Mucosa of descending colon (tissue), 3 donors: ENCODE measurements at regions not wholly inside any gene's neighbourhood (a gene's known extent, or its start where the extent isn't known, plus 50 kb on each side); places are given as distances from the start of the nearest gene placed in this dataset.
"Not testable (repeated sequence)": the region's sequence is repeated elsewhere in the genome, so short reads cannot be mapped to it uniquely, and the experiment has no call there.

Source experiments
- ATAC-seq: fragments of 200-7000 bp; cut with Tn5 transposase; one replicate; pipeline ENCODE4 v1.9.1; 2020; ENCODE audit warnings: mild to moderate bottlenecking, moderate library complexity
- DNase-seq, 3 donors: peaks; one replicate each; pipeline ENCODE4 v3.0.0-alpha.2; 2020
- H3K36me3 ChIP-seq: fragments of 200-600 bp; one replicate; pipeline ENCODE4 v1.8.0; 2021; ENCODE audit warnings: low read depth, mild to moderate bottlenecking
- H3K4me1 ChIP-seq: fragments of 200-600 bp; one replicate; pipeline ENCODE4 v1.8.0; 2021; ENCODE audit warnings: low read depth, mild to moderate bottlenecking
- H3K4me3 ChIP-seq: fragments of 200-600 bp; one replicate; pipeline ENCODE4 v1.8.0; 2021; ENCODE audit warnings: mild to moderate bottlenecking
- H3K9me3 ChIP-seq: fragments of 200-600 bp; one replicate; pipeline ENCODE4 v1.8.0; 2021; ENCODE audit warnings: mild to moderate bottlenecking
- intact Hi-C, 2 donors: fragments of 100-400 bp; cut with DNase I in 1 of 2; cut with micrococcal nuclease in 1 of 2; formaldehyde crosslinking; loops; one replicate each; pipeline versions ENCODE4 v1.11.0 to v1.11.1; 2022; cut with DNase I, micrococcal nuclease
- TF ChIP-seq, protein P1 (sequence below): fragments of 200-600 bp; IDR thresholded peaks from one replicate; pipeline ENCODE4 v1.8.0; 2022; ENCODE audit warnings: antibody characterized with exemption, mild to moderate bottlenecking
- donor health status: DM: no; HTN: no; CAD: no; lungs with moderate emphysema.
- donor health status: DM: no; HTN: no; CAD: no.
- donor health status: DM: no; HTN: yes; CAD: no.

DNA sequence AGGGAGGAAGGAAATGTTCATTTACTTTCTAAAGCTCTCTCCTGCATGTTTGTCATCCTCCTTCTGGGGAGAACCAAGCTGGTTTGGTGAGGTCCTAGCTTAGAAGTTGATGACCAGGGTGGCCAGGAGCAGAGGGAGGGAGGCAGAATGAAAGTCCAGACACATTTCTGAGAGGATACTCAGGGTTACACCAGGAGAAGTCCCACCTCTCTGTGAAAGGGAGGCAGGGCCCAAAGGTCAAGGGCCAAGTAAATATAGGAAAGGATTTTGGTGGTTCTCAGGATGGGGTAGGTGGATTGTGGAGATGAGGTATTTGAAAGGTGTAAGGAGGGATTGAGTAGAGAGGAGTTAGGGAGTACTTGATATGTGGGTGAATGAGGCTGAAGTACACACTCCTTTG, 58.0 kb upstream of the FBXO11 start:
- ATAC-seq (no peak), DNase-seq (no peak)
- Histone ChIP-seq H3K4me3 (no peak overlapping the region), H3K4me1 (no peaks in the 10 kb centered on the region), H3K9me3 (no peaks in the 10 kb centered on the region), H3K36me3 (no peaks in the 10 kb centered on the region)
- TF ChIP-seq, protein P1, sequence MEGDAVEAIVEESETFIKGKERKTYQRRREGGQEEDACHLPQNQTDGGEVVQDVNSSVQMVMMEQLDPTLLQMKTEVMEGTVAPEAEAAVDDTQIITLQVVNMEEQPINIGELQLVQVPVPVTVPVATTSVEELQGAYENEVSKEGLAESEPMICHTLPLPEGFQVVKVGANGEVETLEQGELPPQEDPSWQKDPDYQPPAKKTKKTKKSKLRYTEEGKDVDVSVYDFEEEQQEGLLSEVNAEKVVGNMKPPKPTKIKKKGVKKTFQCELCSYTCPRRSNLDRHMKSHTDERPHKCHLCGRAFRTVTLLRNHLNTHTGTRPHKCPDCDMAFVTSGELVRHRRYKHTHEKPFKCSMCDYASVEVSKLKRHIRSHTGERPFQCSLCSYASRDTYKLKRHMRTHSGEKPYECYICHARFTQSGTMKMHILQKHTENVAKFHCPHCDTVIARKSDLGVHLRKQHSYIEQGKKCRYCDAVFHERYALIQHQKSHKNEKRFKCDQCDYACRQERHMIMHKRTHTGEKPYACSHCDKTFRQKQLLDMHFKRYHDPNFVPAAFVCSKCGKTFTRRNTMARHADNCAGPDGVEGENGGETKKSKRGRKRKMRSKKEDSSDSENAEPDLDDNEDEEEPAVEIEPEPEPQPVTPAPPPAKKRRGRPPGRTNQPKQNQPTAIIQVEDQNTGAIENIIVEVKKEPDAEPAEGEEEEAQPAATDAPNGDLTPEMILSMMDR, result no peak
- intact Hi-C loops, result no loop called here

DNA sequence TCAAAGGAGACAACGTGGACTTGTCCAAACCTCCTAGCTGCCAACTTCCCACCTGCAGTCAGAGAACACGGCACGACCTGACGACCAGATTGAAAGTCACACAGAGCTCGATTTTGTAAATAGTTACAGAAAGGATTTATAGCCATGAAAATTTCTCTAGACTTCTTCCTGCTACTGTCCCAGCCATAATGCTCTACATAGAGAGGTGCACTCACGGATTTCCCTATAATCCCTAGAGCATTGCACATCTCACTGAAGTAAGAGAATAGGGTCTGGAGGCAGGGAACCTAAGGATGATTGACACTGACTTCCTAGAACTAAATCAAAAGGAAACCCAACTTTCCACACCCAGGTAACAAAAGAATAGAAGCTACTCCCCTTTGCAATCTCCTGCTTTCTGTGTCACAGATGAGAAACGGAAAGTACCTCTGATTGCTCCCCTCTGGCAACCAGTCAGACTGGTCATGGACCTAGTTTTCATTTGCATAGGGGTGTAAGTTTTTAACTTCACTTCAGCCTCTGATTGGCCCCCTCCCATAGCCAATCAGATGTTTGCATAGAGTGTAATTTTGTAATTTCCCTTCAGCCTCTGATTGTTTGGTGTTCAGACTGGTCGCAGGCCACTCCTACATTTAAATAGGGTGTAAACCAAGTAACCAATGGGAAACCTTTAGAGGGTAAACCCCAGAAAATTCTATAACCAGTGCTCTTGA, 58.6 kb upstream of the FBXO11 start:
- no peaks in the 10 kb centered on the region for H3K9me3 ChIP-seq
- ATAC-seq (peak; percentile 76), DNase-seq (peak in 1 of 3 donors; percentile 2)
- TF ChIP-seq, protein P1, result no peak
- no peak overlapping the region for H3K4me3 ChIP-seq
- no peaks in the 10 kb centered on the region for H3K4me1 ChIP-seq
- H3K36me3 ChIP-seq, result no peaks in the 10 kb centered on the region
- intact Hi-C loops, result no loop called here

DNA sequence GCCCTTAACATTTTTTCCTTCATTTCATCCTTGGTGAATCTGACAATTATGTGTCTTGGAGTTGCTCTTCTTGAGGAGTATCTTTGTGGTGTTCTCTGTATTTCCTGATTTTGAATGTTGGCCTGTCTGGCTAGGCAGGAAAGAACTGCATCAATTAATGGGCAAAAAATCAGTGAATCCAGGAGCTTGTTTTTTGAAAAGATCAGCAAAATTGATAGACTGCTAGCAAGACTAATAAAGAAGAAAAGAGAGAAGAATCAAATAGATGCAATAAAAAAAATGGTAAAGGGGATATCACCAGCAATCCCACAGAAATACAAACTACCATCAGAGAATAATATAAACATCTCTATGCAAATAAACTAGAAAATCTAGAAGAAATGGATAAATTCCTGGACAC, 70.4 kb upstream of the FBXO11 start:
- DNase-seq, H3K36me3 ChIP-seq, ATAC-seq, intact Hi-C loops, H3K4me3 ChIP-seq, H3K4me1 ChIP-seq, H3K9me3 ChIP-seq: not testable (repeated sequence)

DNA sequence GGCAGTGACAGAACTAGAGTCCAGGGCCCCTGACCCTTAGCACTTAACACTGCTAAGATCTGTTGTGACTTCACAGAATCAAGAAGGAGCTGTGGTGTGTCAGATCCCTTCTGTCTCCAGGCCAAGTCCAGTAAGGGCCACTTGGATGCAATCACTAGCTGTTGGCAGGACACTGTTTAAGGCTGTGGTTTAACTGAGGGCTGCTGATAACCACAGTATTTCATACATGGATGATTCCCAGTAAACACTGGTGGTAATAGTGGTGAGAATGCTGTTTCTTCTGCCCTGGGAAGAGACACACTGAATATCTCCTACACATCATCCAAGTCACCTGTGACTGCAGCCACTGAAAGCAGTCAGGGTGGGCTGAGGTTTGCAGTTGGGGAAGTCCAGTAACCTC, 77.7 kb upstream of the FBXO11 start:
- ATAC-seq (no peak), DNase-seq (no peak)
- no peaks in the 10 kb centered on the region for H3K9me3 ChIP-seq
- no peak overlapping the region for H3K4me3 ChIP-seq
- no peaks in the 10 kb centered on the region for H3K36me3 ChIP-seq
- TF ChIP-seq, protein P1, result no peak
- H3K4me1 ChIP-seq, result no peaks in the 10 kb centered on the region
- intact Hi-C loops, result no loop called here

DNA sequence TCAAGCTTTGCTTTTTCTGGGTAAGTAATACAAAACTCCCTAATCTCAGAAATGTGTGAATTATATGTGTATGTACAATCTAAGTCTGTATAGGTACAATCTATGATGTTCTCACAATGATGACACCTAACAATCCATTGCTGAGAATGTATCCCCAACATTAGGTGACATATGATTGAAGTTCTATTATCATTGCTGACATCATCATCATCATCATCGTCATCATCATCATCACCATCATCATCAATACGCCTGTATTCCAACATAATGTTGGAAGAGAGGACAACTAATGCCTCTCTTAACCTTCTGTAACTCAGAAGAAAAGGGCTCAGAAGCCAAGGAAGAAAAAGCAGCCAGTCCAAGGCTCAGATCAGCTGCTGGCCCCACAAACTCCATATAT, 84.2 kb upstream of the FBXO11 start:
- DNase-seq (no peak), ATAC-seq (no peak)
- TF ChIP-seq, protein P1, result no peak
- H3K9me3 ChIP-seq, result no peaks in the 10 kb centered on the region
- no peaks in the 10 kb centered on the region for H3K4me1 ChIP-seq
- intact Hi-C loops, result no loop called here
- no peaks in the 10 kb centered on the region for H3K36me3 ChIP-seq
- no peak overlapping the region for H3K4me3 ChIP-seq

DNA sequence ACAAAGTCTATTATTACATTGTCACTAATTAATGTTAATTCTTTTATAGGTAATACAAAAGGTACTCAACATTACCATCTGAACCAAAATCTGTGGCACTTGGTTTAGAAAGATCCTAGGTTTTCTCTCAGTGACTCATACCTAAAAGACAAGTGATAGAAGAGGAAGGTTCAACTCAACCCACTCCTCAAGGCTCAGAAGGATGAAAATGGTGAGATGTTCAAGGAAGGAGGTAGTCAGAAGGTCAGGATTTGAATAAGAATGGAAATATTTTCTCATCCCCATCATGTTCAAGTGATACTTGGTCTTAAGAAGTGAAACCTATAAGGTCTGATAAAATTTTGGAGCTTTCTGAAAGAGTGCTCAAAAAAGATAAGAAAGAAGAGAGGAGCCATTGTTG, 86.4 kb upstream of the FBXO11 start:
- intact Hi-C loops, result no loop called here
- H3K4me3 ChIP-seq, result no peak overlapping the region
- no peaks in the 10 kb centered on the region for H3K4me1 ChIP-seq
- no peak for ATAC-seq
- no peaks in the 10 kb centered on the region for H3K9me3 ChIP-seq
- TF ChIP-seq, protein P1, result no peak
- DNase-seq, result no peak
- H3K36me3 ChIP-seq, result no peaks in the 10 kb centered on the region
